GM12872 (cell line): ENCODE measurements at regions not wholly inside any gene's neighbourhood (a gene's known extent, or its start where the extent isn't known, plus 50 kb on each side); places are given as distances from the start of the nearest gene placed in this dataset.

Source experiments
- TF ChIP-seq, protein P1 (sequence below): IDR thresholded peaks from 3 replicates; pipeline ENCODE4 v1.5.1; 2011; ENCODE audit warnings: low read depth, mild to moderate bottlenecking, low read length, moderate library complexity; ENCODE audit not compliant: insufficient read depth

DNA sequence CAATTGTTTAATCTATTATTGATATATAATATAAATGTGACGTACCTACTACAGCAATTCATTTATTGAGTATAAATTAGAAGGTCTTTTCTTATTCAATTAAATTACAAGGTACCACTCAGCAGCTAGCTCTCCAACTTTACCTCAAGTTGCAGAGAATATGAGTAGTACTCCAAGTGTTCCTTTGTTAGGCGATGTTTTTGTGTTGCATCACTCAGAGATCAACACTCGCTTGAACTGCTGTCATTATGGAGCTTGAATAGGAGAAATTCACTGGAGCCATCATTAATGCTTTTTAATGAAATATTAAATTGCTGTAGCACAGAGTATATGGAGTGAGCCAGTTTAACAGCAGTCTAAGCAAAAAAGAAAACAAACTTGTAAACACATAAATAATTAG lies 320.0 kb downstream of the FSIP2 start:
- TF ChIP-seq, protein P1, sequence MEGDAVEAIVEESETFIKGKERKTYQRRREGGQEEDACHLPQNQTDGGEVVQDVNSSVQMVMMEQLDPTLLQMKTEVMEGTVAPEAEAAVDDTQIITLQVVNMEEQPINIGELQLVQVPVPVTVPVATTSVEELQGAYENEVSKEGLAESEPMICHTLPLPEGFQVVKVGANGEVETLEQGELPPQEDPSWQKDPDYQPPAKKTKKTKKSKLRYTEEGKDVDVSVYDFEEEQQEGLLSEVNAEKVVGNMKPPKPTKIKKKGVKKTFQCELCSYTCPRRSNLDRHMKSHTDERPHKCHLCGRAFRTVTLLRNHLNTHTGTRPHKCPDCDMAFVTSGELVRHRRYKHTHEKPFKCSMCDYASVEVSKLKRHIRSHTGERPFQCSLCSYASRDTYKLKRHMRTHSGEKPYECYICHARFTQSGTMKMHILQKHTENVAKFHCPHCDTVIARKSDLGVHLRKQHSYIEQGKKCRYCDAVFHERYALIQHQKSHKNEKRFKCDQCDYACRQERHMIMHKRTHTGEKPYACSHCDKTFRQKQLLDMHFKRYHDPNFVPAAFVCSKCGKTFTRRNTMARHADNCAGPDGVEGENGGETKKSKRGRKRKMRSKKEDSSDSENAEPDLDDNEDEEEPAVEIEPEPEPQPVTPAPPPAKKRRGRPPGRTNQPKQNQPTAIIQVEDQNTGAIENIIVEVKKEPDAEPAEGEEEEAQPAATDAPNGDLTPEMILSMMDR: no peak

DNA sequence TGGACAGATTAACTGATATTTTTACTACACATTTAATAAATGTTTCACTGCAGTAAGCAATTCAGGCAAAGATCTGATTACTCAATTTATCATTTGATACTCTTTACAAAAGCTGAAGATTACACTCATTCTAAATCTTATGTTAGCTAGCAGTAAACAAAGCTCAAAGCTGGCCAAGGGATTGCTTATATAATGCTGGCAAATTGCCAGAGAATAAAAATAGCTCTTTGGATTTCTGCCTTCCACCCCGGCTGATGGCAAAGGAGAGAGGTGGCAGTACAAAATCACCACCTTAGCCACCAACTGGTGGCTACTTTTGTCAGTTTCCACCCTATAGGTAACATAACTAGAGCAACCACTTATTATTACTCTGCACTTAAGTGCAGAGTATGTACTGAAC lies 320.5 kb downstream of the FSIP2 start:
- TF ChIP-seq, protein P1: no peak

DNA sequence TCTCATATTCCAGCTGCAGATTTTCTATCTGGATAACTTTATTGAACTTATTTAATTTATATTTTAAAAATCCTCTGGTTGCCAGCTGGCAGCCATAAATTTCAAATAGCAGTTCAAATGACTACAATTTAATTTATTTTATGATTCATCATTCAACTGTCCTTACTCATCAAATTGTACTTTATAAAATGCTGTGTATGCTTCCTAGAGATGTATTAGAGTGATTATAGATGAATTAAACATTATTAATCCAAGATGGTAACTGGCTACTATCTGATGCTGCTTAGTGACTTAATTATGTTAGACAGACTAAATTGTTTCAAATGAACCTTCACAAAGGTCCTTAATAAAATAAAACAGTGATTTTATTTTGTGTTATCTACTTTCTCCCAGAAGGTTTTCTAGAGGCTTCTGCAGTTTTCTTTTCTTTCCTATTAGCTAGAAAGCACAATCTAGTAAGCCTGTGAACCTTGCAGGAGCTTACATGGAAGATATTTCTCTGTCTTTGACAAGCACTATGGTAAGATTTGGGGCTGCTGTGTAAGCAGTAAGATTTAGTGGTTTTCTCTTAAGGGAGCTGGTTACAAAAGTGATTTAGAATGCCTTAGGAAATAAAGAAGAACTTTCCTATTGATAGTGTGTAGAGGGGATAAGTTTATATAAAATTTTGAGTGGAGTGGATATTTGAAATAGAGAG lies 322.3 kb downstream of the FSIP2 start:
- TF ChIP-seq, protein P1: no peak

DNA sequence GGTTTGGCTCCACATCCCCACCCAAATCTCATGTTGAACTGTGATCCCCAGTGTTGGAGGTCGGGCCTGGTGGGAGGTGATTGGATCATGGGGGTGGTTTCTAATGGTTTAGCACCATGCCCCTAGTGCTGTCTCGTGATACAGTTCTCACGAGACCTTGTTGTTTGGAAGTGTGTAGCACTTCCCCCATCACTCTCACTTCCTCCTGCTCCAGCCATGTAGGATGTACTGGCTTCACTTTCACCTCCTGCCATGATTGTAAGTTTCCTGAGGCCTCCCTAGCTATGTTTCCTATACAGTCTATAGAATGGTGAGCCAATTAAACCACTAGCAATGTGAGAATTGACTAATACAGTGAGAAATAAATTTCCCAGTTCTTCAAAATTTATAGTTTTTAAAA lies 325.9 kb downstream of the FSIP2 start:
- TF ChIP-seq, protein P1: no peak

DNA sequence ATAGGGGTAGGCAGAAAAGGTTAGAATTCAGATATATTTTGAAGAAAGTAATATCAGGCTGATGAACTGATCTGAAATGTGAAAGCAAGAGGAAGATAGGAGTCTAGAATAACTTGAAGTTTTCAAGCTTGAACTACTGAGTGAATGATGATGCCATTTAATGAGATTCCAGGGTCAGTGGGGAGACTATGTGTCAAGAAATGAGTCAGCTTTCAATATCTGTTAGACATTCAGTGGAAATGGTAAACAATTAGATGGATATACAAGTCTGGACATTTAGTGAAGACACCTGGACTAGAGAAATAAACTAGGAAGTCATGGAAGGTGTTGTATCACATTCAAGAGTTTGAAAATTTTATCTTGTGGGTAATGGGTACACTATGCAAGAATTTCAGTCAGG lies 326.9 kb downstream of the FSIP2 start:
- TF ChIP-seq, protein P1: no peak

DNA sequence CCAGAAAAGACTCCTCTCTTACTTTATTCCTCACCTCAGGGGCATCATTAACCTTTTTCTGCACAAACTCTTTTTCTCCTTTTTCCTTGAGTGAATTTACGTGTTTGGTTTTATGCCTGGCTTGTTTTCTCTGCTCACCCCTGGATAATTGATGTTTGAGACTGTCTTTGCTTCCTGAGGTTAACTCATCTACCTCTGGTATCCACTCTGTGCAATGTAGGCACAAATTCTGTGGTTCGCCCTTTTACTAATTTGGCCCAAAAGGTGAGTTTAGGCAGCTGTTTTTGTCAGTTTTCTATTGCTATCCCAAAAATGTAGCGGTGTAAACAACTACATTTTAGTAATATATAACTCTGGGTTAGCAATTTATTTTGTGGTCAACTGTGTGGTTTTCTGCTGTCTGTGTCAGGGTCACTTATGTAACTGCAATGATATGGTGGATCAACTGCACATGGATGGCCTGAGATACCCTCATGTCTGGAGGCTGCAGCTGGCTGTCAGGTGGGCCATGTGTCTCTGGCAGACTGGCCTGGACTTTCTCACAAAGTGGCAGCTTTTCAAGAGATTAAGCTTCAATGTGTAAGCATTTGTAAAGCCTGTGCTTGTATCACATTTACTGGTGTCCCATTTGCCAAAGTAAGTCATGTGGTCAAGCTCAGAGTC lies 329.7 kb downstream of the FSIP2 start:
- TF ChIP-seq, protein P1: no peak

DNA sequence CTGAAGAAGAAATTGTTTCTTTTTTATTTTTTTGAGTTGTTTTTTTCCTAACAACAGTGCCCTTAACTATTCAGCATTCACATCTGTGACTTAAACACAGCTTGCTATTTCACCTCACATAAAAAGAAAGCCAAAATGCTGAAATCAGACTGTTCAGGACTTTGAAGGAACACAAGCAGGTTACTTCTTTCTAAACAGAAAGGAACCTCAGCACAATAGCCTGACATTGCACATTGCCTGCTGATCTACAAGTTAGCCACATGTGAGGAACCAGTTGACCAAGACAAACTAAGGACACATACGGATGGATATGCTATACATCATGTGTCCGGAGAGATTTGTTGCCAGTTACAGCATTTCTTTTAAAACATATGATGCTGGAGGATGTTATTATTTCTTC lies 331.1 kb downstream of the FSIP2 start:
- TF ChIP-seq, protein P1: no peak
